ENCODE measurements at regions not wholly inside any gene's neighbourhood (a gene's known extent, or its start where the extent isn't known, plus 50 kb on each side); places are given as distances from the start of the nearest gene placed in this dataset.
A peak's percentile ranks its signal among the peaks of the same experiment; 100 is the strongest.

DNA sequence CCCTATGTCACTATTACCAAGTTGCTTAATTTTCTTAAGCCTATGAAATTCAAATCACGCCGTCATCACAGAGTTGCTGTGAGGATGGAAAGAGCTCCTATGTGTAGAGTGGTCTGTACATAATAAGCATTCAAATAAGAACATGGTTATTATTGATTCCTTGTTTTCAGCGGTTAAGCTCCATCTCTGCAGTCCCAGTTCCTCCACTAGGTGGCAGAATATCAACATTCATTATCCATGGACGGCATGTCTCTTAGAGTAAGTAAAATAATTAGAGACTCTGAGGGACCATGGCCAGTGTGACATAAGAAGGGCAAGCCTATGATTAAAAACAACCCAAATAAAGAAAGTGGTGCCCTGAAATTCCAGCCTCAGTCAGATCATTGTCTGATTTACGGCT lies 132.5 kb upstream of the NHS start:
- H4K20me1 ChIP-seq (ENCODE audit: insufficient read depth) = no peaks in the 10 kb centered on the region
- H3K27ac ChIP-seq (ENCODE audit: low read length) = no peak overlapping the region
- no peak overlapping the region for H3K4me2 ChIP-seq (ENCODE audit: low read length)
- no peak for TF ChIP-seq POLR2AphosphoS5 (IDR thresholded peaks at IDR 0.05)
- no peak for TF ChIP-seq EZH2 (IDR thresholded peaks at IDR 0.05; ENCODE audit: borderline replicate concordance, insufficient read depth, low read length, poor library complexity, severe bottlenecking)
- peak; percentile 76 for TF ChIP-seq RAD21 (conservative IDR thresholded peaks at IDR 0.05)
- TF ChIP-seq, protein P1, sequence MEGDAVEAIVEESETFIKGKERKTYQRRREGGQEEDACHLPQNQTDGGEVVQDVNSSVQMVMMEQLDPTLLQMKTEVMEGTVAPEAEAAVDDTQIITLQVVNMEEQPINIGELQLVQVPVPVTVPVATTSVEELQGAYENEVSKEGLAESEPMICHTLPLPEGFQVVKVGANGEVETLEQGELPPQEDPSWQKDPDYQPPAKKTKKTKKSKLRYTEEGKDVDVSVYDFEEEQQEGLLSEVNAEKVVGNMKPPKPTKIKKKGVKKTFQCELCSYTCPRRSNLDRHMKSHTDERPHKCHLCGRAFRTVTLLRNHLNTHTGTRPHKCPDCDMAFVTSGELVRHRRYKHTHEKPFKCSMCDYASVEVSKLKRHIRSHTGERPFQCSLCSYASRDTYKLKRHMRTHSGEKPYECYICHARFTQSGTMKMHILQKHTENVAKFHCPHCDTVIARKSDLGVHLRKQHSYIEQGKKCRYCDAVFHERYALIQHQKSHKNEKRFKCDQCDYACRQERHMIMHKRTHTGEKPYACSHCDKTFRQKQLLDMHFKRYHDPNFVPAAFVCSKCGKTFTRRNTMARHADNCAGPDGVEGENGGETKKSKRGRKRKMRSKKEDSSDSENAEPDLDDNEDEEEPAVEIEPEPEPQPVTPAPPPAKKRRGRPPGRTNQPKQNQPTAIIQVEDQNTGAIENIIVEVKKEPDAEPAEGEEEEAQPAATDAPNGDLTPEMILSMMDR (IDR thresholded peaks at IDR 0.05; ENCODE audit: poor library complexity, severe bottlenecking) = peak; percentile 83
- peak; percentile 85 for TF ChIP-seq SMC3 (conservative IDR thresholded peaks at IDR 0.05; ENCODE audit: poor library complexity)
- no peak for TF ChIP-seq EP300 (conservative IDR thresholded peaks at IDR 0.05; ENCODE audit: poor library complexity, severe bottlenecking)
- TF ChIP-seq MXI1 (conservative IDR thresholded peaks at IDR 0.05; ENCODE audit: poor library complexity, severe bottlenecking) = no peak
- TF ChIP-seq, protein P2, sequence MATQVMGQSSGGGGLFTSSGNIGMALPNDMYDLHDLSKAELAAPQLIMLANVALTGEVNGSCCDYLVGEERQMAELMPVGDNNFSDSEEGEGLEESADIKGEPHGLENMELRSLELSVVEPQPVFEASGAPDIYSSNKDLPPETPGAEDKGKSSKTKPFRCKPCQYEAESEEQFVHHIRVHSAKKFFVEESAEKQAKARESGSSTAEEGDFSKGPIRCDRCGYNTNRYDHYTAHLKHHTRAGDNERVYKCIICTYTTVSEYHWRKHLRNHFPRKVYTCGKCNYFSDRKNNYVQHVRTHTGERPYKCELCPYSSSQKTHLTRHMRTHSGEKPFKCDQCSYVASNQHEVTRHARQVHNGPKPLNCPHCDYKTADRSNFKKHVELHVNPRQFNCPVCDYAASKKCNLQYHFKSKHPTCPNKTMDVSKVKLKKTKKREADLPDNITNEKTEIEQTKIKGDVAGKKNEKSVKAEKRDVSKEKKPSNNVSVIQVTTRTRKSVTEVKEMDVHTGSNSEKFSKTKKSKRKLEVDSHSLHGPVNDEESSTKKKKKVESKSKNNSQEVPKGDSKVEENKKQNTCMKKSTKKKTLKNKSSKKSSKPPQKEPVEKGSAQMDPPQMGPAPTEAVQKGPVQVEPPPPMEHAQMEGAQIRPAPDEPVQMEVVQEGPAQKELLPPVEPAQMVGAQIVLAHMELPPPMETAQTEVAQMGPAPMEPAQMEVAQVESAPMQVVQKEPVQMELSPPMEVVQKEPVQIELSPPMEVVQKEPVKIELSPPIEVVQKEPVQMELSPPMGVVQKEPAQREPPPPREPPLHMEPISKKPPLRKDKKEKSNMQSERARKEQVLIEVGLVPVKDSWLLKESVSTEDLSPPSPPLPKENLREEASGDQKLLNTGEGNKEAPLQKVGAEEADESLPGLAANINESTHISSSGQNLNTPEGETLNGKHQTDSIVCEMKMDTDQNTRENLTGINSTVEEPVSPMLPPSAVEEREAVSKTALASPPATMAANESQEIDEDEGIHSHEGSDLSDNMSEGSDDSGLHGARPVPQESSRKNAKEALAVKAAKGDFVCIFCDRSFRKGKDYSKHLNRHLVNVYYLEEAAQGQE (IDR thresholded peaks at IDR 0.05; ENCODE audit: borderline replicate concordance) = no peak
- TF ChIP-seq TAF1 (IDR thresholded peaks at IDR 0.05; ENCODE audit: low read depth) = no peak
- no peak overlapping the region for H3K9ac ChIP-seq (ENCODE audit: low read length)
- H3K9me3 ChIP-seq (ENCODE audit: low read length) = no peaks in the 10 kb centered on the region
- H3K27me3 ChIP-seq (ENCODE audit: insufficient read depth, low read depth, low read length) = no peaks in the 10 kb centered on the region
- H3F3A ChIP-seq (ENCODE audit: insufficient read depth, low read length, poor library complexity, severe bottlenecking) = no peaks in the 10 kb centered on the region
- no peaks in the 10 kb centered on the region for H3K9me2 ChIP-seq (ENCODE audit: insufficient read depth, low read length)
- H2AFZ ChIP-seq (ENCODE audit: low read depth, low read length) = no peak overlapping the region
- H3K4me3 ChIP-seq (ENCODE audit: low read length) = no peak overlapping the region
- H3K36me3 ChIP-seq (ENCODE audit: insufficient read depth, low read length) = no peaks in the 10 kb centered on the region
- no peaks in the 10 kb centered on the region for H3K79me2 ChIP-seq (replicated peaks; ENCODE audit: insufficient read depth, low read length)

GRCh38 chrX:17247144-17247543 lies 127.9 kb upstream of the NHS start:
- Histone ChIP-seq H3F3A (ENCODE audit: insufficient read depth, low read length, poor library complexity, severe bottlenecking) (no peaks in the 10 kb centered on the region), H3K4me3 (ENCODE audit: low read length) (no peak overlapping the region), H3K27me3 (ENCODE audit: insufficient read depth, low read depth, low read length) (no peaks in the 10 kb centered on the region), H3K27ac (ENCODE audit: low read length) (no peak overlapping the region), H3K36me3 (ENCODE audit: insufficient read depth, low read length) (no peaks in the 10 kb centered on the region), H4K20me1 (ENCODE audit: insufficient read depth) (no peaks in the 10 kb centered on the region), H3K9me3 (ENCODE audit: low read length) (no peaks in the 10 kb centered on the region), H3K4me2 (ENCODE audit: low read length) (no peak overlapping the region), H2AFZ (ENCODE audit: low read depth, low read length) (no peak overlapping the region), H3K9ac (ENCODE audit: low read length) (no peak overlapping the region), H3K79me2 (replicated peaks; ENCODE audit: insufficient read depth, low read length) (no peaks in the 10 kb centered on the region), H3K9me2 (ENCODE audit: insufficient read depth, low read length) (no peaks in the 10 kb centered on the region)
- TF ChIP-seq, protein P2 (IDR thresholded peaks at IDR 0.05; ENCODE audit: borderline replicate concordance) = no peak
- TF ChIP-seq POLR2AphosphoS5 (IDR thresholded peaks at IDR 0.05) (no peak), MXI1 (conservative IDR thresholded peaks at IDR 0.05; ENCODE audit: poor library complexity, severe bottlenecking) (no peak), RAD21 (conservative IDR thresholded peaks at IDR 0.05) (no peak), EZH2 (IDR thresholded peaks at IDR 0.05; ENCODE audit: borderline replicate concordance, insufficient read depth, low read length, poor library complexity, severe bottlenecking) (no peak), EP300 (conservative IDR thresholded peaks at IDR 0.05; ENCODE audit: poor library complexity, severe bottlenecking) (no peak)
- TF ChIP-seq, protein P1 (IDR thresholded peaks at IDR 0.05; ENCODE audit: poor library complexity, severe bottlenecking) = no peak

Measured in neural cell (in vitro differentiated cells).